ENCODE measurements at regions not wholly inside any gene's neighbourhood (a gene's known extent, or its start where the extent isn't known, plus 50 kb on each side); places are given as distances from the start of the nearest gene placed in this dataset.

DNA sequence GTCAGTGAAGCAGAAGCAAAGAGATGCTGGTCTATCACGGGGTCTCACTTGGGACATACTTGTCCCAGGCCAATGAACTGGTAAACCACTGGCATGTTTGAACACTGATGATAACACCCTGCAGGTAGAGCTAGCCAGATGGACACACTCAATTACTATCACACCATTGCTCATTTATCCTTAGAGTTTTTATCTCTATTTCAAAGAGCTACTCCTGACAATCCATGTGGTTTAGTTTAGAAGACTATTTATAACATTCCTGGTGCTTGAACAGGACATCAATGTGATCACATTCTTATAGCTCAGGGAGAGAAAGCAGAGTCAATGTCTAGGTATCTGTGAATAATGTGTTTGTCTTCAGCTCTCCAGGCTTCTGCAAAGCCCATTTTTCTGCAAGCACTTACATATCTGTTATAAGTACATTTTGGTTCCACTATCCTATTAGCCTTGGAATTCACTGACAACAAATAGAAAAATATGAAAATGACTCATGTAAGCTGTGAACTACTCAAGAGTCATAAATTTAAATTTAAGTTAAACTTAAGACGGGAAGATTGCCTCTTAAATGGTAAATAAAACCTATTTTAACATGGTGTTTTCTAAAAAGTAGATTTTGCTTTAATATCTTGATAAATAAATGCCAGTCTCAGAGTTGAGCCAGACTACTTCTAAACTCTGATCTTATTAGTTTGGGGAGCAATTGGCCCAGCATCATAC is 106.7 kb upstream of the MBL2 start:
- intact Hi-C loops (cut with DNase I, micrococcal nuclease) = no loop called here
- Histone ChIP-seq H3K4me1 (ENCODE audit: low read depth) (no peaks in the 10 kb centered on the region), H3K36me3 (ENCODE audit: low read depth) (no peaks in the 10 kb centered on the region), H3K9me3 (no peaks in the 10 kb centered on the region), H3K4me3 (no peak overlapping the region)
- ATAC-seq (no peak), DNase-seq (no peak)
- TF ChIP-seq, protein P1, sequence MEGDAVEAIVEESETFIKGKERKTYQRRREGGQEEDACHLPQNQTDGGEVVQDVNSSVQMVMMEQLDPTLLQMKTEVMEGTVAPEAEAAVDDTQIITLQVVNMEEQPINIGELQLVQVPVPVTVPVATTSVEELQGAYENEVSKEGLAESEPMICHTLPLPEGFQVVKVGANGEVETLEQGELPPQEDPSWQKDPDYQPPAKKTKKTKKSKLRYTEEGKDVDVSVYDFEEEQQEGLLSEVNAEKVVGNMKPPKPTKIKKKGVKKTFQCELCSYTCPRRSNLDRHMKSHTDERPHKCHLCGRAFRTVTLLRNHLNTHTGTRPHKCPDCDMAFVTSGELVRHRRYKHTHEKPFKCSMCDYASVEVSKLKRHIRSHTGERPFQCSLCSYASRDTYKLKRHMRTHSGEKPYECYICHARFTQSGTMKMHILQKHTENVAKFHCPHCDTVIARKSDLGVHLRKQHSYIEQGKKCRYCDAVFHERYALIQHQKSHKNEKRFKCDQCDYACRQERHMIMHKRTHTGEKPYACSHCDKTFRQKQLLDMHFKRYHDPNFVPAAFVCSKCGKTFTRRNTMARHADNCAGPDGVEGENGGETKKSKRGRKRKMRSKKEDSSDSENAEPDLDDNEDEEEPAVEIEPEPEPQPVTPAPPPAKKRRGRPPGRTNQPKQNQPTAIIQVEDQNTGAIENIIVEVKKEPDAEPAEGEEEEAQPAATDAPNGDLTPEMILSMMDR (IDR thresholded peaks at IDR 0.05) = no peak

GRCh38 chr10:52877451-52877850 is 104.9 kb upstream of the MBL2 start:
- intact Hi-C loops (cut with DNase I, micrococcal nuclease) = no loop called here
- ATAC-seq = no peak
- no peak for DNase-seq
- Histone ChIP-seq H3K4me3 (no peak overlapping the region), H3K36me3 (ENCODE audit: low read depth) (no peaks in the 10 kb centered on the region), H3K9me3 (no peaks in the 10 kb centered on the region), H3K4me1 (ENCODE audit: low read depth) (no peaks in the 10 kb centered on the region)
- TF ChIP-seq, protein P1 (IDR thresholded peaks at IDR 0.05) = no peak

- TF ChIP-seq, protein P1 (IDR thresholded peaks at IDR 0.05) = no peak
- intact Hi-C loops (cut with DNase I, micrococcal nuclease) = no loop called here
- no peak for DNase-seq
These were observed 102.8 kb upstream of the MBL2 start for GRCh38 chr10:52875336-52875735.

GRCh38 chr10:52874581-52874980 is 102.0 kb upstream of the MBL2 start:
- Histone ChIP-seq H3K4me3 (no peak overlapping the region), H3K36me3 (ENCODE audit: low read depth) (no peaks in the 10 kb centered on the region), H3K9me3 (no peaks in the 10 kb centered on the region), H3K4me1 (ENCODE audit: low read depth) (no peaks in the 10 kb centered on the region)
- no peak for ATAC-seq
- TF ChIP-seq, protein P1 (IDR thresholded peaks at IDR 0.05) = no peak
- no peak for DNase-seq
- intact Hi-C loops (cut with DNase I, micrococcal nuclease) = no loop called here

More at GRCh38 chr10:52875336-52875735, 102.8 kb upstream of the MBL2 start:
- H3K9me3 ChIP-seq = no peaks in the 10 kb centered on the region
- H3K4me3 ChIP-seq = no peak overlapping the region
- ATAC-seq = no peak
- no peaks in the 10 kb centered on the region for H3K4me1 ChIP-seq (ENCODE audit: low read depth)
- no peaks in the 10 kb centered on the region for H3K36me3 ChIP-seq (ENCODE audit: low read depth)

- no peak for ATAC-seq
- Histone ChIP-seq H3K9me3 (no peaks in the 10 kb centered on the region), H3K4me3 (no peak overlapping the region), H3K4me1 (ENCODE audit: low read depth) (no peaks in the 10 kb centered on the region), H3K36me3 (ENCODE audit: low read depth) (no peaks in the 10 kb centered on the region)
- no peak for DNase-seq
- TF ChIP-seq, protein P1 (IDR thresholded peaks at IDR 0.05) = no peak
- intact Hi-C loops (cut with DNase I, micrococcal nuclease) = no loop called here
These were observed 98.7 kb upstream of the MBL2 start for GRCh38 chr10:52871191-52871843.

All from mucosa of descending colon (tissue), 3 donors.